PC-9 (cell line): ENCODE measurements at regions not wholly inside any gene's neighbourhood (a gene's known extent, or its start where the extent isn't known, plus 50 kb on each side); places are given as distances from the start of the nearest gene placed in this dataset.

ENCODE experiments used
- BruUV-seq: library from RNA; stranded (reverse); fragments of 400-500 nt; replicated peaks from 2 replicates; lab custom pipeline; 2021; lab: Mats Ljungman, UMichigan
- CTCF ChIA-PET: fragments of 300-600 bp; sonication (Branson Sonifier 250); formaldehyde crosslinking; loops from one replicate; lab custom pipeline; 2022; ENCODE audit warnings: antibody characterized with exemption; lab: Charles Lee
- POLR2A ChIA-PET: fragments of 300-600 bp; sonication (Branson Sonifier 250); formaldehyde crosslinking; loops from one replicate; lab custom pipeline; 2022; ENCODE audit warnings: antibody characterized with exemption; ENCODE audit not compliant: unreplicated experiment; lab: Charles Lee
- DNase-seq, 2 experiments: peaks; one replicate each; pipeline versions ENCODE4 v3.0.0 to v3.0.0-alpha.2; 2015 to 2022; ENCODE audit warnings: mixed read lengths in 1 of 2
- H2AFZ ChIP-seq: fragments of 200-600 bp; sonication (generic); 2 replicates; pipeline ENCODE4 v1.8.1; 2017; ENCODE audit warnings: antibody characterized with exemption
- H3F3A ChIP-seq: fragments of 200-600 bp; sonication (generic); 2 replicates; pipeline ENCODE4 v1.8.1; 2017; ENCODE audit warnings: antibody characterized with exemption, mild to moderate bottlenecking, low read depth; ENCODE audit not compliant: insufficient read depth
- H3K27ac ChIP-seq: fragments of 200-600 bp; sonication (generic); 2 replicates; pipeline ENCODE4 v1.6.1; 2016; ENCODE audit warnings: mixed run types
- H3K27me3 ChIP-seq: fragments of 200-600 bp; sonication (generic); 2 replicates; pipeline ENCODE4 v1.6.1; 2016; ENCODE audit warnings: low read depth, mixed run types; ENCODE audit not compliant: insufficient read depth
- H3K36me3 ChIP-seq: fragments of 200-600 bp; sonication (generic); 2 replicates; pipeline ENCODE4 v1.6.1; 2016; ENCODE audit warnings: low read depth, mixed run types
- H3K4me1 ChIP-seq: fragments of 200-600 bp; sonication (generic); replicated peaks from 2 replicates; pipeline ENCODE4 v1.6.1; 2016; ENCODE audit warnings: mixed run types; ENCODE audit not compliant: insufficient read depth
- H3K4me2 ChIP-seq: fragments of 200-600 bp; sonication (generic); 2 replicates; pipeline ENCODE4 v1.6.1; 2017; ENCODE audit warnings: mixed run types
- H3K4me3 ChIP-seq: fragments of 200-600 bp; sonication (generic); 2 replicates; pipeline ENCODE4 v1.6.1; 2016; ENCODE audit warnings: mixed run types
- H3K79me2 ChIP-seq: fragments of 200-600 bp; sonication (generic); 2 replicates; pipeline ENCODE4 v1.6.1; 2017; ENCODE audit warnings: low read depth, mixed run types
- H3K9me2 ChIP-seq: fragments of 200-600 bp; sonication (generic); 2 replicates; pipeline ENCODE4 v1.8.1; 2017; ENCODE audit warnings: mild to moderate bottlenecking; ENCODE audit not compliant: insufficient read depth
- H3K9me3 ChIP-seq: fragments of 200-600 bp; sonication (generic); 2 replicates; pipeline ENCODE4 v1.8.1; 2016; ENCODE audit warnings: low read depth; ENCODE audit not compliant: insufficient read depth
- H4K20me1 ChIP-seq: fragments of 200-600 bp; sonication (generic); 2 replicates; pipeline ENCODE4 v1.8.1; 2017; ENCODE audit not compliant: insufficient read depth
- EZH2 ChIP-seq: fragments of 200-600 bp; sonication (generic); IDR thresholded peaks from 2 replicates; pipeline ENCODE4 v1.8.0; 2017; ENCODE audit warnings: antibody characterized with exemption, low read depth
- intact Hi-C: fragments of 100-400 bp; cut with micrococcal nuclease; formaldehyde crosslinking; loops from one replicate; pipeline ENCODE4 v1.10.0; 2022; ENCODE audit not compliant: unreplicated experiment
- TF ChIP-seq, protein P1 (sequence below): fragments of 200-600 bp; sonication (generic); conservative IDR thresholded peaks from 2 replicates; pipeline ENCODE4 v1.6.1; 2017; ENCODE audit warnings: mixed run types, antibody characterized with exemption, mild to moderate bottlenecking, moderate library complexity

DNA sequence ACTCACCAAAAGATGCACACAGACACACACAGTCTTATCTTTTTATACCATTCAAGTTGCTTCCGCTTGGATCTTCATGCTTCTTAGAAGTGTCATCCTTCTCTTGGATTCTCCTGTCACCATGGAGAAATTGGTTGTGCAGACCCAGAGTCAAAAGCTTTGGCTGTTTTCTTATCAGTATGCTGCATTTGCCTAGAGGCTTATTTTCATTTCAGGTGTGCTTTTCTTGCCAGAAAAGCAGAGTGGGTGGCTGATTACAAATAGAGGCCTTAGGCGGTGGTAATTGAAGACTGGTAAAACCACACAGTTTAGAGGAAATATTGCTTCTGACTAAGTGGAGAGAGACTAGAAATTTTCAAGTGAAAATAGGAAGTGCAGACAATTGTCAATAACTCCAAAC, 70.2 kb upstream of the TLE4 start:
- Histone ChIP-seq H3K4me1 (no peaks in the 10 kb centered on the region), H3K36me3 (no peaks in the 10 kb centered on the region), H3K4me3 (no peak overlapping the region), H3F3A (no peaks in the 10 kb centered on the region), H3K4me2 (no peak overlapping the region), H3K9me3 (no peaks in the 10 kb centered on the region), H4K20me1 (no peaks in the 10 kb centered on the region), H3K9me2 (no peaks in the 10 kb centered on the region), H2AFZ (no peak overlapping the region), H3K79me2 (no peaks in the 10 kb centered on the region), H3K27me3 (no peaks in the 10 kb centered on the region), H3K27ac (no peak overlapping the region)
- ChIA-PET CTCF (no interaction called here), POLR2A (no interaction called here)
- DNase-seq, result no peak
- intact Hi-C loops, result no loop called here
- no TSS peak for BruUV-seq
- TF ChIP-seq EZH2, result no peak
- TF ChIP-seq, protein P1, sequence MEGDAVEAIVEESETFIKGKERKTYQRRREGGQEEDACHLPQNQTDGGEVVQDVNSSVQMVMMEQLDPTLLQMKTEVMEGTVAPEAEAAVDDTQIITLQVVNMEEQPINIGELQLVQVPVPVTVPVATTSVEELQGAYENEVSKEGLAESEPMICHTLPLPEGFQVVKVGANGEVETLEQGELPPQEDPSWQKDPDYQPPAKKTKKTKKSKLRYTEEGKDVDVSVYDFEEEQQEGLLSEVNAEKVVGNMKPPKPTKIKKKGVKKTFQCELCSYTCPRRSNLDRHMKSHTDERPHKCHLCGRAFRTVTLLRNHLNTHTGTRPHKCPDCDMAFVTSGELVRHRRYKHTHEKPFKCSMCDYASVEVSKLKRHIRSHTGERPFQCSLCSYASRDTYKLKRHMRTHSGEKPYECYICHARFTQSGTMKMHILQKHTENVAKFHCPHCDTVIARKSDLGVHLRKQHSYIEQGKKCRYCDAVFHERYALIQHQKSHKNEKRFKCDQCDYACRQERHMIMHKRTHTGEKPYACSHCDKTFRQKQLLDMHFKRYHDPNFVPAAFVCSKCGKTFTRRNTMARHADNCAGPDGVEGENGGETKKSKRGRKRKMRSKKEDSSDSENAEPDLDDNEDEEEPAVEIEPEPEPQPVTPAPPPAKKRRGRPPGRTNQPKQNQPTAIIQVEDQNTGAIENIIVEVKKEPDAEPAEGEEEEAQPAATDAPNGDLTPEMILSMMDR, result no peak

DNA sequence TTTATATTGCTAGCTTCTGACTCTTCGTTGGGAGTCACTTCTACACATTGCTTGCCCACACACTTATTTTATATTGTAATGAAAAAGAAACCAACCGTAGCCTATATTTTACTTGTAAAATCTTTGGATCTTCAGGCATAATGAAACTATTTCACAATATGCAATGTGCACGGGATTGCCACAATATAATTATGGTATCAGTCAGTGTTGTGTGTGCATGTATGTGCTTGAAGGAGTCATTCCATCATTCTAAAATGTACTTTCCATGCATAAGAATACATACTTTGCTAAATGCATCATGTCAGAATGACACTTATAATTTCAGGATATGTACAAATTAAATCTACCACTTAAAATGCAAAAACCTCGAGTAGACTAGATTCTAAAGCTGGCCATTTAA, 64.0 kb upstream of the TLE4 start:
- intact Hi-C loops, result no loop called here
- ChIA-PET POLR2A (no interaction called here), CTCF (no interaction called here)
- H3F3A ChIP-seq, result no peaks in the 10 kb centered on the region
- no peaks in the 10 kb centered on the region for H3K4me1 ChIP-seq
- H2AFZ ChIP-seq, result no peak overlapping the region
- DNase-seq, result no peak
- no peak overlapping the region for H3K4me3 ChIP-seq
- no peak for TF ChIP-seq EZH2
- TF ChIP-seq, protein P1, result no peak
- no peak overlapping the region for H3K27ac ChIP-seq
- no peaks in the 10 kb centered on the region for H3K36me3 ChIP-seq
- no peaks in the 10 kb centered on the region for H3K27me3 ChIP-seq
- H3K9me3 ChIP-seq, result no peaks in the 10 kb centered on the region
- BruUV-seq, result no TSS peak
- no peaks in the 10 kb centered on the region for H3K79me2 ChIP-seq
- H4K20me1 ChIP-seq, result no peaks in the 10 kb centered on the region
- no peaks in the 10 kb centered on the region for H3K9me2 ChIP-seq
- H3K4me2 ChIP-seq, result no peak overlapping the region

DNA sequence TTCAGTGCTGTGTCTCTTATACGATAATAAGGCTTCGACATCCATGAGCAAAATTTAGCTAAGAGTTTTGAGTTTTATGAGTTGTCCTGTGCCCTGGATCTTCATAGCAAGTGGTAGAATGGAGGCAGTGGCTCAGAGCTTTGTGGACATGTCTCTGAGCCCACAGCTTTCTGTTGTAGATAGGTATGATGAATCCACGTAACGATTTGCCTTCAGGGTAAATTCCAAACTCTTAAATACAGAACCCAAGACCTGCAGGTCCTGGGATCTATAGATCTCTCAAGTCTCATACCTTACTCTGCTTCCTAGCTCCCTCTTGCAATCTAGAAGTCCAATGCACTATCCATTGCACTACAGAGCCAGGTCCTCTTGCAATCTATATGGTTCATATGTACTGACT, 59.5 kb upstream of the TLE4 start:
- H3K36me3 ChIP-seq, result no peaks in the 10 kb centered on the region
- H3K27ac ChIP-seq, result no peak overlapping the region
- H4K20me1 ChIP-seq, result no peaks in the 10 kb centered on the region
- H3K4me3 ChIP-seq, result no peak overlapping the region
- H3K27me3 ChIP-seq, result no peaks in the 10 kb centered on the region
- H3K4me2 ChIP-seq, result no peak overlapping the region
- H3K79me2 ChIP-seq, result no peaks in the 10 kb centered on the region
- no peak overlapping the region for H2AFZ ChIP-seq
- TF ChIP-seq, protein P1, result no peak
- TF ChIP-seq EZH2, result no peak
- BruUV-seq, result no TSS peak
- H3K9me3 ChIP-seq, result no peaks in the 10 kb centered on the region
- CTCF ChIA-PET, result no interaction called here
- H3F3A ChIP-seq, result no peaks in the 10 kb centered on the region
- intact Hi-C loops, result no loop called here
- POLR2A ChIA-PET, result no interaction called here
- no peak for DNase-seq
- H3K4me1 ChIP-seq, result no peaks in the 10 kb centered on the region
- H3K9me2 ChIP-seq, result no peaks in the 10 kb centered on the region
